ENCODE measurements at regions not wholly inside any gene's neighbourhood (a gene's known extent, or its start where the extent isn't known, plus 50 kb on each side); places are given as distances from the start of the nearest gene placed in this dataset.

DNA sequence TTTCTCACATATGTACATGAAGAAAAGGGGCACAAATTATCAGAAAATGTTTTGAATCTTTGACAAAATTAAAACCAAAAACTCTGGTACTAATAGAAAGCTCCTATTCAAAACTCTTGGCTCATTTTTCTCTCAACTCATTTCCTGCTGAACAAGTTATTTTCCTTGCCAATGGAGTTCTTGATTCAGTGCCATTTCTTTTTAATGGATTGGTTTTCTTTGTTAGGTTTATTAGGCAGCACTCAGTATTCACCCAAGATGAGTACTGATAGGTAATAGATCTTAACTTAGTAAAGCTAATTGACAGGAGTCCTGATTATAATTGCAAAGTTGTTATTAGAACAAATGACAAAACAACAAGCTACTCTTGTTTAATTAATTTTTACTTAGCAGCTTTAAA lies 279.4 kb upstream of the PDGFD start:
- TF ChIP-seq, protein P1, sequence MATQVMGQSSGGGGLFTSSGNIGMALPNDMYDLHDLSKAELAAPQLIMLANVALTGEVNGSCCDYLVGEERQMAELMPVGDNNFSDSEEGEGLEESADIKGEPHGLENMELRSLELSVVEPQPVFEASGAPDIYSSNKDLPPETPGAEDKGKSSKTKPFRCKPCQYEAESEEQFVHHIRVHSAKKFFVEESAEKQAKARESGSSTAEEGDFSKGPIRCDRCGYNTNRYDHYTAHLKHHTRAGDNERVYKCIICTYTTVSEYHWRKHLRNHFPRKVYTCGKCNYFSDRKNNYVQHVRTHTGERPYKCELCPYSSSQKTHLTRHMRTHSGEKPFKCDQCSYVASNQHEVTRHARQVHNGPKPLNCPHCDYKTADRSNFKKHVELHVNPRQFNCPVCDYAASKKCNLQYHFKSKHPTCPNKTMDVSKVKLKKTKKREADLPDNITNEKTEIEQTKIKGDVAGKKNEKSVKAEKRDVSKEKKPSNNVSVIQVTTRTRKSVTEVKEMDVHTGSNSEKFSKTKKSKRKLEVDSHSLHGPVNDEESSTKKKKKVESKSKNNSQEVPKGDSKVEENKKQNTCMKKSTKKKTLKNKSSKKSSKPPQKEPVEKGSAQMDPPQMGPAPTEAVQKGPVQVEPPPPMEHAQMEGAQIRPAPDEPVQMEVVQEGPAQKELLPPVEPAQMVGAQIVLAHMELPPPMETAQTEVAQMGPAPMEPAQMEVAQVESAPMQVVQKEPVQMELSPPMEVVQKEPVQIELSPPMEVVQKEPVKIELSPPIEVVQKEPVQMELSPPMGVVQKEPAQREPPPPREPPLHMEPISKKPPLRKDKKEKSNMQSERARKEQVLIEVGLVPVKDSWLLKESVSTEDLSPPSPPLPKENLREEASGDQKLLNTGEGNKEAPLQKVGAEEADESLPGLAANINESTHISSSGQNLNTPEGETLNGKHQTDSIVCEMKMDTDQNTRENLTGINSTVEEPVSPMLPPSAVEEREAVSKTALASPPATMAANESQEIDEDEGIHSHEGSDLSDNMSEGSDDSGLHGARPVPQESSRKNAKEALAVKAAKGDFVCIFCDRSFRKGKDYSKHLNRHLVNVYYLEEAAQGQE (IDR thresholded peaks at IDR 0.05; ENCODE audit: insufficient read depth in 1 of 2, low read depth in 2 of 2, low read length in 2 of 2): no peak
- TF ChIP-seq SIN3A (IDR thresholded peaks at IDR 0.05; ENCODE audit: borderline replicate concordance, insufficient read depth, low read length): no peak
- TF ChIP-seq POLR2AphosphoS5 (IDR thresholded peaks at IDR 0.05; ENCODE audit: low read depth, low read length): no peak
- TF ChIP-seq FOXP2 (optimal IDR thresholded peaks at IDR 0.05; ENCODE audit: borderline replicate concordance, extremely low read depth, extremely low read length, insufficient read depth): no peak
- TF ChIP-seq TAF1 (IDR thresholded peaks at IDR 0.05; ENCODE audit: borderline replicate concordance, insufficient read depth, low read length): no peak

DNA sequence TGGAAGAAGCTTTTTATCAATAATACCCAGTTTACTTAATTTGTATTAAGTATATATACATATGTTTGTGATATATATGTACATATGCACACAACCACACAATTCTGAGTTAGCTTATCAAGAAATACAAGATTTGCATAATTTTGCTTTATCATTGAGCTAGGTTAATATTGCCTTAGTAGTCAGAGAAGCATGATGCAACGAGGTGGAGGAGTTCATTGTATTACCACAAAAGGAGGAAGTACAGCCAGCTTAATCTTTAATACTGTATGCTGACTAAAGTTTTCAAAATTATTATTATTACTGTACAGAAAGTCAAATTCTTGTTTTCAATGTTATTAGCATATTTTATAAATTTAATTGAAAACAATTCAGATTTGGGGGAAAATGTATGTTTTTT lies 278.4 kb upstream of the PDGFD start:
- TF ChIP-seq, protein P1 (IDR thresholded peaks at IDR 0.05; ENCODE audit: insufficient read depth in 1 of 2, low read depth in 2 of 2, low read length in 2 of 2): no peak
- TF ChIP-seq FOXP2 (optimal IDR thresholded peaks at IDR 0.05; ENCODE audit: borderline replicate concordance, extremely low read depth, extremely low read length, insufficient read depth): no peak
- no peak for TF ChIP-seq TAF1 (IDR thresholded peaks at IDR 0.05; ENCODE audit: borderline replicate concordance, insufficient read depth, low read length)

DNA sequence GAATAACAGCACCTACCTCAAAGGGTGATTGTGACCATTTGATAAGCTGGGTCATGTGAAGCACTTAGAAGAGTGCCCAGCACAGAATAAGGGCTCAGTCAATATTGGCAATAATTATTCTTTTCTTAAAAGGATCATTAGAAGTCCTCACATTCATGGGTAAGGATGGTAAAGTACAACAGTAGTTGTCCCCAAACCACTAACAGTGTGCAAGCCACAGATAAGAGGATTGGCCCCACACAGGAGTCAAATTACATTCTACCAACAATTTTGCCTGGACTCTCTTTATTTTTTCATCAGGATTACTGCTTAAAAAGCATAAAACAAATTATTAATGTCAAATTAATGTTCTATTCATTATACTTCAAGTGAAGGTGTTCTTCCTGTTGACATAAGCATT lies 271.5 kb upstream of the PDGFD start:
- TF ChIP-seq, protein P1 (IDR thresholded peaks at IDR 0.05; ENCODE audit: insufficient read depth in 1 of 2, low read depth in 2 of 2, low read length in 2 of 2): no peak
- TF ChIP-seq FOXP2 (optimal IDR thresholded peaks at IDR 0.05; ENCODE audit: borderline replicate concordance, extremely low read depth, extremely low read length, insufficient read depth) (no peak), POLR2AphosphoS5 (IDR thresholded peaks at IDR 0.05; ENCODE audit: low read depth, low read length) (no peak), SIN3A (IDR thresholded peaks at IDR 0.05; ENCODE audit: borderline replicate concordance, insufficient read depth, low read length) (no peak), TAF1 (IDR thresholded peaks at IDR 0.05; ENCODE audit: borderline replicate concordance, insufficient read depth, low read length) (no peak)

DNA sequence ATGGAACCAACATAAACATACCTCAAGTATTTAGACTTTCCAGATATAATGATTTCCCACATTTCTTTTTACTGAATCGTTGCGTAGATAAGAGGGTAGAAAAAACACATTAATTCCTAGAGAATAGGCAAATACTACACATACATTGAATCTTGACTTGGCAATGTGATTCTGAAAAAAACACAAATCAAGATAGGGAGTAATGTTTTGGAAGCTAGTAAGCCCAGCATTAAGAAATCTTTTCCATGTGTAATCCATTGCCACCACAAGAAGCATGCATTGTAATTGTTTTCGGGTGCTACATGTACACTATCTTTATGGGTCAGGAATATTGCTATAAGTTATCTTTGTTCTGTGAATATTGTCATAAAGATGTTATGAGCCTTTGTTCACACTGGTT lies 269.8 kb upstream of the PDGFD start:
- TF ChIP-seq SIN3A (IDR thresholded peaks at IDR 0.05; ENCODE audit: borderline replicate concordance, insufficient read depth, low read length) (no peak), FOXP2 (optimal IDR thresholded peaks at IDR 0.05; ENCODE audit: borderline replicate concordance, extremely low read depth, extremely low read length, insufficient read depth) (no peak), POLR2AphosphoS5 (IDR thresholded peaks at IDR 0.05; ENCODE audit: low read depth, low read length) (no peak), TAF1 (IDR thresholded peaks at IDR 0.05; ENCODE audit: borderline replicate concordance, insufficient read depth, low read length) (no peak)
- TF ChIP-seq, protein P1 (IDR thresholded peaks at IDR 0.05; ENCODE audit: insufficient read depth in 1 of 2, low read depth in 2 of 2, low read length in 2 of 2): no peak

DNA sequence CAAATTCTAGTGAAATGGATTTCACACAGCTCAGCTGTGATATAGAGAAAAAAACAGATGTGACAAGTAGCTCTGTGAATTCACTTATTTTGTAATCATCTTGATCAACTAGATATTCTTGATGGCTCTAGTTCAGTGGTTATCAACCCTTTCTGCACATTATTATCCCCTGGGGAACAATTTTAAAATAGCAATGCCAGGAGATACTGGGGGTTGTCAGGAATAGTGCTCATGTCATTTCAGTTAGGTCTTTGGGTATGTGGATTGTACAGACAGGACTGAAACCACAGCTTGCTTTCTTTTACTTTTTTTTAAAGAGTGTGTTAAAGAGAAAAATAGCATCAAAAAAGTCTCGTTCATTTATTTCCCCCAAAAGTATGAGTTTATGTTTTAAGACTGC lies 269.0 kb upstream of the PDGFD start:
- TF ChIP-seq POLR2AphosphoS5 (IDR thresholded peaks at IDR 0.05; ENCODE audit: low read depth, low read length): no peak
- no peak for TF ChIP-seq SIN3A (IDR thresholded peaks at IDR 0.05; ENCODE audit: borderline replicate concordance, insufficient read depth, low read length)
- TF ChIP-seq, protein P1 (IDR thresholded peaks at IDR 0.05; ENCODE audit: insufficient read depth in 1 of 2, low read depth in 2 of 2, low read length in 2 of 2): no peak
- no peak for TF ChIP-seq FOXP2 (optimal IDR thresholded peaks at IDR 0.05; ENCODE audit: borderline replicate concordance, extremely low read depth, extremely low read length, insufficient read depth)
- TF ChIP-seq TAF1 (IDR thresholded peaks at IDR 0.05; ENCODE audit: borderline replicate concordance, insufficient read depth, low read length): no peak
